ENCODE measurements at regions not wholly inside any gene's neighbourhood (a gene's known extent, or its start where the extent isn't known, plus 50 kb on each side); places are given as distances from the start of the nearest gene placed in this dataset.

DNA sequence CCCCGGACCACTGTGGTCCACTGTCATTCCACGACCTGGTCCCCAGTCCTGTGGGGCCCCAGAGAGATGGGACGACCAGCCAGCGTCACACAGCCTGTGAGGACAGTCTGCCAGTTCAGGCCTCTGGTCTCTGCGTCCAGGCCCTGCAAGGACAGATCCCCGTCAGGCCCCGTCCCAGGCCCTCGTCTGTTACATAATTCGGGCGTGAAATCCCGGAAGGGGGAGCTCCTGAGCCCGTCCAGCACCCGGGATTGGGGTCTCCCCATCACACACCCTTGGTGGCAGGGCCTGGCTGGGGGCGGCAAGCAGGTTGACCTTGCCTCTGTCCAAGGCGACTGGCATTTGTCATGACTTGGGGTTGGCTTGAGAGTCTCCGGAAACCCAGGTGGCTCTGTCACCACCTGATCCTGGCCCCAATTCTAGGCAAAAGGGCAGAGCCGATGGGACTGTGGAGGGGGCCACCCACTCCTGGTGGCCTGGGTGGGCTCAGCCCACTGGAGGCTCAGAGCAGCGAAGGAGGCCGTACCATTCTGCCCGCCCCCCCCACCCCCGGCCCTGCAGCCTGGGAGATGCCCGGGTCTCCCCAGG, 73.8 kb upstream of the GATA5 start:
- TF ChIP-seq, protein P1, sequence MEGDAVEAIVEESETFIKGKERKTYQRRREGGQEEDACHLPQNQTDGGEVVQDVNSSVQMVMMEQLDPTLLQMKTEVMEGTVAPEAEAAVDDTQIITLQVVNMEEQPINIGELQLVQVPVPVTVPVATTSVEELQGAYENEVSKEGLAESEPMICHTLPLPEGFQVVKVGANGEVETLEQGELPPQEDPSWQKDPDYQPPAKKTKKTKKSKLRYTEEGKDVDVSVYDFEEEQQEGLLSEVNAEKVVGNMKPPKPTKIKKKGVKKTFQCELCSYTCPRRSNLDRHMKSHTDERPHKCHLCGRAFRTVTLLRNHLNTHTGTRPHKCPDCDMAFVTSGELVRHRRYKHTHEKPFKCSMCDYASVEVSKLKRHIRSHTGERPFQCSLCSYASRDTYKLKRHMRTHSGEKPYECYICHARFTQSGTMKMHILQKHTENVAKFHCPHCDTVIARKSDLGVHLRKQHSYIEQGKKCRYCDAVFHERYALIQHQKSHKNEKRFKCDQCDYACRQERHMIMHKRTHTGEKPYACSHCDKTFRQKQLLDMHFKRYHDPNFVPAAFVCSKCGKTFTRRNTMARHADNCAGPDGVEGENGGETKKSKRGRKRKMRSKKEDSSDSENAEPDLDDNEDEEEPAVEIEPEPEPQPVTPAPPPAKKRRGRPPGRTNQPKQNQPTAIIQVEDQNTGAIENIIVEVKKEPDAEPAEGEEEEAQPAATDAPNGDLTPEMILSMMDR (IDR thresholded peaks at IDR 0.05; ENCODE audit: low read depth, low read length, poor library complexity, severe bottlenecking): no peak
- TF ChIP-seq EZH2phosphoT487 (IDR thresholded peaks at IDR 0.05; ENCODE audit: borderline replicate concordance, low read length): no peak
